GM23338 (cell line): ENCODE measurements at regions not wholly inside any gene's neighbourhood (a gene's known extent, or its start where the extent isn't known, plus 50 kb on each side); places are given as distances from the start of the nearest gene placed in this dataset.
"Not testable (repeated sequence)": the region's sequence is repeated elsewhere in the genome, so short reads cannot be mapped to it uniquely, and the experiment has no call there.

Experiments
- ATAC-seq: fragments of 200-7000 bp; cut with Tn5 transposase; 3 replicates; pipeline ENCODE4 v1.9.1; 2020
- DNase-seq: peaks from one replicate; pipeline ENCODE4 v3.0.0-alpha.2; 2015; ENCODE audit warnings: low spot score
- H2AFZ ChIP-seq: fragments of 200-600 bp; sonication (generic); 2 replicates; pipeline ENCODE4 v1.8.0; 2016; ENCODE audit warnings: antibody characterized with exemption, mild to moderate bottlenecking, moderate library complexity
- H3F3A ChIP-seq: fragments of 200-600 bp; sonication (generic); replicated peaks from 2 replicates; pipeline ENCODE4 v1.8.0; 2017; ENCODE audit warnings: antibody characterized with exemption, mixed run types, low read depth
- H3K27ac ChIP-seq: fragments of 200-600 bp; sonication (generic); 2 replicates; pipeline ENCODE4 v1.6.1; 2016; ENCODE audit warnings: low read depth
- H3K27me3 ChIP-seq: fragments of 200-600 bp; sonication (generic); 2 replicates; pipeline ENCODE4 v1.8.0; 2016; ENCODE audit warnings: mild to moderate bottlenecking, mixed run types, moderate library complexity; ENCODE audit not compliant: insufficient read depth
- H3K36me3 ChIP-seq: fragments of 200-600 bp; sonication (generic); 2 replicates; pipeline ENCODE4 v1.8.0; 2016; ENCODE audit warnings: mild to moderate bottlenecking; ENCODE audit not compliant: insufficient read depth
- H3K4me1 ChIP-seq: fragments of 200-600 bp; sonication (generic); 2 replicates; pipeline ENCODE4 v1.8.0; 2016; ENCODE audit warnings: mild to moderate bottlenecking, moderate library complexity; ENCODE audit not compliant: insufficient read depth
- H3K4me2 ChIP-seq: fragments of 200-600 bp; sonication (generic); 2 replicates; pipeline ENCODE4 v1.7.1; 2017; ENCODE audit warnings: mixed run types
- H3K4me3 ChIP-seq: fragments of 200-600 bp; sonication (generic); 2 replicates; pipeline ENCODE4 v1.6.1; 2016; ENCODE audit warnings: mixed run types
- H3K79me2 ChIP-seq: fragments of 200-600 bp; sonication (generic); replicated peaks from 2 replicates; pipeline ENCODE4 v1.8.0; 2017; ENCODE audit warnings: mild to moderate bottlenecking; ENCODE audit not compliant: insufficient read depth
- H3K9me2 ChIP-seq: fragments of 200-600 bp; sonication (generic); 2 replicates; pipeline ENCODE4 v1.8.0; 2017; ENCODE audit not compliant: insufficient read depth
- H4K20me1 ChIP-seq: fragments of 200-600 bp; sonication (generic); replicated peaks from 2 replicates; pipeline ENCODE4 v1.8.0; 2017; ENCODE audit warnings: mild to moderate bottlenecking; ENCODE audit not compliant: insufficient read depth
- H3K27ac Mint-ChIP-seq: 2 replicates; pipeline ENCODE4 v1.8.0; 2020; ENCODE audit warnings: inconsistent platforms, mild to moderate bottlenecking, moderate library complexity, mixed read lengths
- H3K27me3 Mint-ChIP-seq: 3 replicates; pipeline ENCODE4 v1.8.0; 2022; ENCODE audit warnings: low read depth, mild to moderate bottlenecking, moderate library complexity, mixed read lengths, inconsistent platforms; ENCODE audit not compliant: insufficient read depth, poor library complexity
- H3K36me3 Mint-ChIP-seq: 3 replicates; pipeline ENCODE4 v1.8.0; 2021; ENCODE audit warnings: low read depth, mild to moderate bottlenecking, inconsistent platforms, moderate library complexity, mixed read lengths
- H3K4me1 Mint-ChIP-seq: 3 replicates; pipeline ENCODE4 v1.8.0; 2020; ENCODE audit warnings: mild to moderate bottlenecking, inconsistent platforms, mixed read lengths
- H3K4me3 Mint-ChIP-seq: 3 replicates; pipeline ENCODE4 v1.8.0; 2021; ENCODE audit warnings: moderate library complexity, mild to moderate bottlenecking, inconsistent platforms, mixed read lengths
- H3K9me3 Mint-ChIP-seq: 3 replicates; pipeline ENCODE4 v1.8.0; 2020; ENCODE audit warnings: moderate library complexity, mild to moderate bottlenecking, inconsistent platforms, mixed read lengths
- CREB1 ChIP-seq: fragments of 250-450 bp; sonication (Bioruptor Pico); IDR thresholded peaks from 2 replicates; pipeline ENCODE4 v1.5.0; 2020; ENCODE audit warnings: low read depth, mild to moderate bottlenecking, moderate library complexity
- STAT1 ChIP-seq: IDR thresholded peaks from one replicate; pipeline ENCODE4 v1.6.1; 2016; ENCODE audit warnings: antibody characterized with exemption; ENCODE audit not compliant: unreplicated experiment
- ZNF331 ChIP-seq: fragments of 250-450 bp; sonication (Bioruptor Pico); IDR thresholded peaks from 2 replicates; pipeline ENCODE4 v1.5.0; 2020; ENCODE audit warnings: low read depth, mild to moderate bottlenecking, moderate library complexity
- TF ChIP-seq, protein P1 (sequence below): fragments of 250-450 bp; sonication (Bioruptor Pico); IDR thresholded peaks from 2 replicates; pipeline ENCODE4 v1.5.0; 2020; ENCODE audit warnings: mild to moderate bottlenecking, moderate library complexity
- TF ChIP-seq, protein P2 (sequence below), 2 experiments: fragments of 200-600 bp in 1 of 2; sonication (generic) in 1 of 2; conservative IDR thresholded peaks; 2 replicates each; pipeline versions ENCODE4 v1.5.1 to v1.6.1; 2016 to 2017; ENCODE audit warnings: antibody characterized with exemption in 2 of 2, low read depth in 2 of 2, mild to moderate bottlenecking in 2 of 2, moderate library complexity in 1 of 2
- TF ChIP-seq, protein P3 (sequence below): IDR thresholded peaks from one replicate; pipeline ENCODE4 v1.6.1; 2018; ENCODE audit warnings: antibody characterized with exemption; ENCODE audit not compliant: unreplicated experiment

DNA sequence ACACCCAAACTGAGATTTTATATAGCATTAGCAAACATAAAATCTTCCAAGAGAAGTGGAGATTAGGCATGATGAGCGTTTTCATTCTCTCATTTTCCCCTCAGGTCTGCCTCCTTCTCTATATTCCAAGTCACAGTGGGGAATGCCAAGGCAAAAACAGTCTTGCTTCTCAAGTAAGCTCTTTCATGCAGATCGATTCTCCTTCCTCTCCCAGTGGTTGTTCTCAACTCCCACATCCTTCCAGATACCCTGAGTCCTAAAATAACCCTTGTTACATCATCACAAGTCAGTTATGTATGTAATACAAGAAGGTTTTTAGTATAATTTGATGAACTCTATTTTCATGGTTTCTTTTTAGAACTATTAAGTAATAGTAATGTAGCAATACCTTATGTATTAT, 150.6 kb downstream of the TXNL1 start (continued):
- TF ChIP-seq, protein P1, sequence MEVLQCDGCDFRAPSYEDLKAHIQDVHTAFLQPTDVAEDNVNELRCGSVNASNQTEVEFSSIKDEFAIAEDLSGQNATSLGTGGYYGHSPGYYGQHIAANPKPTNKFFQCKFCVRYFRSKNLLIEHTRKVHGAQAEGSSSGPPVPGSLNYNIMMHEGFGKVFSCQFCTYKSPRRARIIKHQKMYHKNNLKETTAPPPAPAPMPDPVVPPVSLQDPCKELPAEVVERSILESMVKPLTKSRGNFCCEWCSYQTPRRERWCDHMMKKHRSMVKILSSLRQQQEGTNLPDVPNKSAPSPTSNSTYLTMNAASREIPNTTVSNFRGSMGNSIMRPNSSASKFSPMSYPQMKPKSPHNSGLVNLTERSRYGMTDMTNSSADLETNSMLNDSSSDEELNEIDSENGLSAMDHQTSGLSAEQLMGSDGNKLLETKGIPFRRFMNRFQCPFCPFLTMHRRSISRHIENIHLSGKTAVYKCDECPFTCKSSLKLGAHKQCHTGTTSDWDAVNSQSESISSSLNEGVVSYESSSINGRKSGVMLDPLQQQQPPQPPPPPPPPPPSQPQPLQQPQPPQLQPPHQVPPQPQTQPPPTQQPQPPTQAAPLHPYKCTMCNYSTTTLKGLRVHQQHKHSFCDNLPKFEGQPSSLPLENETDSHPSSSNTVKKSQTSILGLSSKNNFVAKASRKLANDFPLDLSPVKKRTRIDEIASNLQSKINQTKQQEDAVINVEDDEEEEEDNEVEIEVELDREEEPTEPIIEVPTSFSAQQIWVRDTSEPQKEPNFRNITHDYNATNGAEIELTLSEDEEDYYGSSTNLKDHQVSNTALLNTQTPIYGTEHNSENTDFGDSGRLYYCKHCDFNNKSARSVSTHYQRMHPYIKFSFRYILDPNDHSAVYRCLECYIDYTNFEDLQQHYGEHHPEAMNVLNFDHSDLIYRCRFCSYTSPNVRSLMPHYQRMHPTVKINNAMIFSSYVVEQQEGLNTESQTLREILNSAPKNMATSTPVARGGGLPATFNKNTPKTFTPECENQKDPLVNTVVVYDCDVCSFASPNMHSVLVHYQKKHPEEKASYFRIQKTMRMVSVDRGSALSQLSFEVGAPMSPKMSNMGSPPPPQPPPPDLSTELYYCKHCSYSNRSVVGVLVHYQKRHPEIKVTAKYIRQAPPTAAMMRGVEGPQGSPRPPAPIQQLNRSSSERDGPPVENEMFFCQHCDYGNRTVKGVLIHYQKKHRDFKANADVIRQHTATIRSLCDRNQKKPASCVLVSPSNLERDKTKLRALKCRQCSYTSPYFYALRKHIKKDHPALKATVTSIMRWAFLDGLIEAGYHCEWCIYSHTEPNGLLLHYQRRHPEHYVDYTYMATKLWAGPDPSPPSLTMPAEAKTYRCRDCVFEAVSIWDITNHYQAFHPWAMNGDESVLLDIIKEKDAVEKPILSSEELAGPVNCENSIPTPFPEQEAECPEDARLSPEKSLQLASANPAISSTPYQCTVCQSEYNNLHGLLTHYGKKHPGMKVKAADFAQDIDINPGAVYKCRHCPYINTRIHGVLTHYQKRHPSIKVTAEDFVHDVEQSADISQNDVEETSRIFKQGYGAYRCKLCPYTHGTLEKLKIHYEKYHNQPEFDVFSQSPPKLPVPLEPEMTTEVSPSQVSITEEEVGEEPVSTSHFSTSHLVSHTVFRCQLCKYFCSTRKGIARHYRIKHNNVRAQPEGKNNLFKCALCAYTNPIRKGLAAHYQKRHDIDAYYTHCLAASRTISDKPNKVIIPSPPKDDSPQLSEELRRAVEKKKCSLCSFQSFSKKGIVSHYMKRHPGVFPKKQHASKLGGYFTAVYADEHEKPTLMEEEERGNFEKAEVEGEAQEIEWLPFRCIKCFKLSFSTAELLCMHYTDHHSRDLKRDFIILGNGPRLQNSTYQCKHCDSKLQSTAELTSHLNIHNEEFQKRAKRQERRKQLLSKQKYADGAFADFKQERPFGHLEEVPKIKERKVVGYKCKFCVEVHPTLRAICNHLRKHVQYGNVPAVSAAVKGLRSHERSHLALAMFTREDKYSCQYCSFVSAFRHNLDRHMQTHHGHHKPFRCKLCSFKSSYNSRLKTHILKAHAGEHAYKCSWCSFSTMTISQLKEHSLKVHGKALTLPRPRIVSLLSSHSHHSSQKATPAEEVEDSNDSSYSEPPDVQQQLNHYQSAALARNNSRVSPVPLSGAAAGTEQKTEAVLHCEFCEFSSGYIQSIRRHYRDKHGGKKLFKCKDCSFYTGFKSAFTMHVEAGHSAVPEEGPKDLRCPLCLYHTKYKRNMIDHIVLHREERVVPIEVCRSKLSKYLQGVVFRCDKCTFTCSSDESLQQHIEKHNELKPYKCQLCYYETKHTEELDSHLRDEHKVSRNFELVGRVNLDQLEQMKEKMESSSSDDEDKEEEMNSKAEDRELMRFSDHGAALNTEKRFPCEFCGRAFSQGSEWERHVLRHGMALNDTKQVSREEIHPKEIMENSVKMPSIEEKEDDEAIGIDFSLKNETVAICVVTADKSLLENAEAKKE, result no peak
- TF ChIP-seq, protein P2, sequence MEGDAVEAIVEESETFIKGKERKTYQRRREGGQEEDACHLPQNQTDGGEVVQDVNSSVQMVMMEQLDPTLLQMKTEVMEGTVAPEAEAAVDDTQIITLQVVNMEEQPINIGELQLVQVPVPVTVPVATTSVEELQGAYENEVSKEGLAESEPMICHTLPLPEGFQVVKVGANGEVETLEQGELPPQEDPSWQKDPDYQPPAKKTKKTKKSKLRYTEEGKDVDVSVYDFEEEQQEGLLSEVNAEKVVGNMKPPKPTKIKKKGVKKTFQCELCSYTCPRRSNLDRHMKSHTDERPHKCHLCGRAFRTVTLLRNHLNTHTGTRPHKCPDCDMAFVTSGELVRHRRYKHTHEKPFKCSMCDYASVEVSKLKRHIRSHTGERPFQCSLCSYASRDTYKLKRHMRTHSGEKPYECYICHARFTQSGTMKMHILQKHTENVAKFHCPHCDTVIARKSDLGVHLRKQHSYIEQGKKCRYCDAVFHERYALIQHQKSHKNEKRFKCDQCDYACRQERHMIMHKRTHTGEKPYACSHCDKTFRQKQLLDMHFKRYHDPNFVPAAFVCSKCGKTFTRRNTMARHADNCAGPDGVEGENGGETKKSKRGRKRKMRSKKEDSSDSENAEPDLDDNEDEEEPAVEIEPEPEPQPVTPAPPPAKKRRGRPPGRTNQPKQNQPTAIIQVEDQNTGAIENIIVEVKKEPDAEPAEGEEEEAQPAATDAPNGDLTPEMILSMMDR (conservative IDR thresholded peaks at IDR 0.05; ENCODE audit: low read depth in 2 of 2), result no peak

DNA sequence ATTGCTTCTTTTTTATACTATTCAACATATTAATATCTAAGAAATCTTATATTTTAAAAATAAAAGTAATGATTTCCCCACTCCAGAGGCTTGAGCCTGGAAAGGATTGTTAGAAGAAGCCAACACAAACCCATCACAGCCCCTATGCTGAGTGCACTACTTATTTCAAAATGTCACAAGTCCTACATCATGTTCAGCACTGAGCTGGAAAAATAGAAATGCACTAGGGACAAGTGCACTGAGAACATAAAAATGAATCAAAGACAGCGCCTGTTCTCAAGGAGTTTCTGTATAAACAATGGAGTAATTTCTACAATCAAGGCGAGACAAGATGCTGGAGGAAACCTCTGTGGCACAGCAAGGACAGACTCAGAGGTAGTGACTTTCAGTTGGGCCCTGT, 155.0 kb downstream of the TXNL1 start:
- peaks cover 4% of the 10 kb centered on the region for H3K27me3 Mint-ChIP-seq
- ATAC-seq, result no peak
- Histone ChIP-seq H3K36me3 (no peaks in the 10 kb centered on the region), H4K20me1 (no peaks in the 10 kb centered on the region), H3K27me3 (no peaks in the 10 kb centered on the region), H3K9me2 (peaks cover 8% of the 10 kb centered on the region), H3F3A (no peaks in the 10 kb centered on the region), H3K79me2 (no peaks in the 10 kb centered on the region), H3K4me1 (0 out of 2 replicates have a peak, but pooled peaks cover 2% of the 10 kb centered on the region), H3K27ac (no peak overlapping the region), H2AFZ (peak overlapping the region; percentile 56; the same call in 1 of the 2 replicates), H3K4me3 (no peak overlapping the region), H3K4me2 (no peak overlapping the region)
- no peak overlapping the region for H3K27ac Mint-ChIP-seq
- H3K36me3 Mint-ChIP-seq, result no peaks in the 10 kb centered on the region
- H3K9me3 Mint-ChIP-seq, result no peaks in the 10 kb centered on the region
- peaks cover 17% of the 10 kb centered on the region for H3K4me1 Mint-ChIP-seq
- no peak for TF ChIP-seq STAT1
- TF ChIP-seq, protein P2 (conservative IDR thresholded peaks at IDR 0.05; ENCODE audit: low read depth in 2 of 2), result no peak
- TF ChIP-seq ZNF331 (CRISPR knock-in tag), result no peak
- no peak for TF ChIP-seq CREB1 (CRISPR knock-in tag)
- TF ChIP-seq, protein P3, sequence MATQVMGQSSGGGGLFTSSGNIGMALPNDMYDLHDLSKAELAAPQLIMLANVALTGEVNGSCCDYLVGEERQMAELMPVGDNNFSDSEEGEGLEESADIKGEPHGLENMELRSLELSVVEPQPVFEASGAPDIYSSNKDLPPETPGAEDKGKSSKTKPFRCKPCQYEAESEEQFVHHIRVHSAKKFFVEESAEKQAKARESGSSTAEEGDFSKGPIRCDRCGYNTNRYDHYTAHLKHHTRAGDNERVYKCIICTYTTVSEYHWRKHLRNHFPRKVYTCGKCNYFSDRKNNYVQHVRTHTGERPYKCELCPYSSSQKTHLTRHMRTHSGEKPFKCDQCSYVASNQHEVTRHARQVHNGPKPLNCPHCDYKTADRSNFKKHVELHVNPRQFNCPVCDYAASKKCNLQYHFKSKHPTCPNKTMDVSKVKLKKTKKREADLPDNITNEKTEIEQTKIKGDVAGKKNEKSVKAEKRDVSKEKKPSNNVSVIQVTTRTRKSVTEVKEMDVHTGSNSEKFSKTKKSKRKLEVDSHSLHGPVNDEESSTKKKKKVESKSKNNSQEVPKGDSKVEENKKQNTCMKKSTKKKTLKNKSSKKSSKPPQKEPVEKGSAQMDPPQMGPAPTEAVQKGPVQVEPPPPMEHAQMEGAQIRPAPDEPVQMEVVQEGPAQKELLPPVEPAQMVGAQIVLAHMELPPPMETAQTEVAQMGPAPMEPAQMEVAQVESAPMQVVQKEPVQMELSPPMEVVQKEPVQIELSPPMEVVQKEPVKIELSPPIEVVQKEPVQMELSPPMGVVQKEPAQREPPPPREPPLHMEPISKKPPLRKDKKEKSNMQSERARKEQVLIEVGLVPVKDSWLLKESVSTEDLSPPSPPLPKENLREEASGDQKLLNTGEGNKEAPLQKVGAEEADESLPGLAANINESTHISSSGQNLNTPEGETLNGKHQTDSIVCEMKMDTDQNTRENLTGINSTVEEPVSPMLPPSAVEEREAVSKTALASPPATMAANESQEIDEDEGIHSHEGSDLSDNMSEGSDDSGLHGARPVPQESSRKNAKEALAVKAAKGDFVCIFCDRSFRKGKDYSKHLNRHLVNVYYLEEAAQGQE, result no peak
- no peak overlapping the region for H3K4me3 Mint-ChIP-seq
- DNase-seq, result no peak

DNA sequence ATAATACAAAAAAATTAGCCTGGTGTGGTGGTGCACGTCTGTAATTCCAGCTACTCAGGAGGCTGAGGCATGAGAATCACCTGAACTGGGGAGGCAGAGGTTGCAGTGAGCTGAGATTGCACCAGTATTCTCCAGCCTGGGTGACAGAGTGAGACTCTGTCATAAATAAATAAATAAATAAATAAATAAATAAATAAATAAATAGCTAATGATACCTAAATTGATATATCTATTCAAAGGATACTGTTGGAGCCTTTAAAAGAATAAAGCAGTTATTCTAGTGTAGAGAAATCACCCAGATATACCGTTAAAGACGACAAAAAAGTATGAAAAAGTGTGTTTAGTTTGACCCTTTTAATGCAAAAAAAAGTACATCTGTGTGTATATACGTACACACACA, 155.6 kb downstream of the TXNL1 start:
- not testable (repeated sequence) for H3K27me3 Mint-ChIP-seq, H2AFZ ChIP-seq, H3K4me1 ChIP-seq, H3K79me2 ChIP-seq, H3K4me3 ChIP-seq, ATAC-seq, H3K4me2 ChIP-seq, H3K9me3 Mint-ChIP-seq, DNase-seq, H3K27ac ChIP-seq, H3F3A ChIP-seq, H3K27ac Mint-ChIP-seq, H4K20me1 ChIP-seq, H3K4me3 Mint-ChIP-seq, H3K36me3 ChIP-seq, H3K36me3 Mint-ChIP-seq, H3K9me2 ChIP-seq, H3K27me3 ChIP-seq
- peaks cover 16% of the 10 kb centered on the region for H3K4me1 Mint-ChIP-seq
